GM21367 (cell line): ENCODE measurements at regions not wholly inside any gene's neighbourhood (a gene's known extent, or its start where the extent isn't known, plus 50 kb on each side); places are given as distances from the start of the nearest gene placed in this dataset.

ENCODE experiments used
- ATAC-seq: cut with Tn5 transposase; IDR thresholded peaks from one replicate; pipeline ENCODE4 v1.9.1; 2021; ENCODE audit not compliant: unreplicated experiment

DNA sequence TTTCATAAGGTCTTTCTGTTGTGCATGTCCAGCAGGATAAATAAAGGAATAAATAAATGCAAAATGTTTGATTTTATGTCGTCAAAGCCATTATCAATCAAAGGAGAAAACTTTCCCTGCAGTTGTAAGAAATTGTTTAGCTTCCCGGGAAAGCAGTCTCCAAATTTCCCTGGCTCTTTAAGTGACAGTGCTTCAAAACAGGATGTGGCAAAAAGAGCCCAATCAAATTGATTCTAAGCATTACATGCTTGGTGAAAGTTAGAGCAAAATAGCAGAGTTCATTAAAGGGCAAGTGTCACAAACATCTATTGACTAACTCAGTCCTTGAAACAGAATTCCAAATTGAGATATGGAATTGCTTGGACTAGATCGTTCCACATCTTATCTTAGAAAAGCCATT is 704.1 kb downstream of the PRELID2 start:
- no peak for ATAC-seq

DNA sequence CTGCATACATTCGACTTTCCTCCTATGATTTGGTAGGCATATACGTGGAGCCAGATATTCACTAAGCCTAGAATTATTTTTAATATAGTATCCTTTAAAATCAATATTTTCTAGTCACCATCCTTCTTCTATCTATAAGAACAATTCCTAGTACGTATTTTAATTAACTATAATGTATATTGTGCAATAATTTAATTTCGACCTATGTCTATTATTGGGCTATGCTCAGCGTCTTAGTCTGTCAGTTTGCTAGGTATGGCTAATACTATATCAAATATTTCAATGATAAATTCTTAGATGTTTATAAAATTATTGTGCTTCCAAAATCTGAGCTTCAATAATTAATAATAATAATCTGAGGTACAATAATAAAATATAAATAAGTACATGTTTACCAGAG is 705.3 kb downstream of the PRELID2 start:
- ATAC-seq, result no peak

DNA sequence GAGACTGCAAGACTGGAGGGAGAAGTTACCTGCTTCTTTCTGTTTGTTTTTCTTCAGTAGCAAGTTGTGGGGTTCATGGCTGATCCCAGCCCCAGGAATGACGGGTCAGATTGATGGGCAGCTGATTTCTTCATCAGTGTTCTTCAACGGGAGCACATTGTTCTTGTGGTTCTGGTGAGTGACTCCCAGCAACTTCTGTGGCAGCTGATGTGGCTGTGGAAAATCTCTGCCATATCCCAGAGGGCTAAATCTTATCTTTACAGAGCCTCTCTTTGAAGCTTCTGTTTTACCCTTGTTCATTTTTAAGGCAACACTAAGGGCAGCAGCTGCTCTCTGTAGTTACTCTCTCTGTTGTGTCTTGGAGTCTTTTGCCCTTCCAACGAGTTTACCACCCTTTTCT is 710.3 kb downstream of the PRELID2 start:
- ATAC-seq, result no peak

DNA sequence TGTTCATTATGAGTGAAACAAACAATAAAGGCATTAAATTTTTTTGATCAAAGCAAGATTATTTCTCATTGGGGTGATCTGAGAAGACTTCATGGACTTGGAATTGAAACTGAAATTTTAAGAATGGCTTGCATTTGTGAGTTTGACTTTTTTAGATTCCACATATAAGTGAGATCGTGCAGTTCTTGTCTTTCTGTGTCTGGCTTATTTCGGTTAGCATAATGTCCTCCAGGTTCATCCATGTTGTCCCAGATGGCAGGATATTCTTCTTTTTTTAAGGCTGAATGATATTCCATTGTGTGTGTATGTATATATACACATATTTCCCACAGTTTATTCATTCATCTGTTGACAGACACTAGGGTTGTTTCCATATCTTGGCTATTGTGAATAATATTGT is 716.5 kb downstream of the PRELID2 start:
- no peak for ATAC-seq

DNA sequence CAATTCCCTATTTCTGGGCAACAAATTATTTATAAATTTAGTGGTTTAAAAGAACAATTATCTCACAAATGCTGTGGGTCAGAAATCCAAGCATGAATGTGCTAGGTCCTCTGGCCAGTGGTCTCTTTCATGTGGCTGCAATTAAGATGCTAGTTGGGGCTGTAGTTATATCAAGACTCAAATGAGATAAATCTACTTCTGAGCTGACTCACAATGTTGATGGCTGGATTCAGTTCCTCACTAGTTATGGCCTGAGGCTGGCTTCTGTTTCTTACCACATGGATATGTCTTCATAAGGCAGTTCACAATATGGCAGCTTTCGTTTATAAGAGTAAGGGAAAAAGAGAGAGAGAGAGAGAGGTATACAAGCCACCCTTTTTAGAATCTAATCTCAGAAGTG is 717.0 kb downstream of the PRELID2 start:
- no peak for ATAC-seq

DNA sequence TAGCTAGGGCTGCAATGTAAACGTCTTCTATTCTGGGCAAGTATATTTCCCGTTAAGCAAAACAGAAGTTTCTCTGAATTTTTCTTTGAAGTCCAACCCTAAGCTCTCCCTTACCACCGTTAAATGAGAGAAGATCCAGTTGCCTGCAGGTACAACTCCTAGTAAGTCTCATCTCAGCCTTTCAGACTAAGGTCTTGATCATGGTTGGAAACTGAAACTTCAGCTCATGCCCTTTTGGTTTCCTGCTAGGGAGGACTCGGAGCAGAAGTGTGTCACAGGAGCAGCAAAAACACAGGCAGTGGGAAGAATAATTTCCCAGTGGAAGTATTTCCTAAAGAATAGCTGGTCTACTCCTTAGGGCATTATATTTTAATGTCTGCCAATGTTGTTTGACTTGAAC is 717.9 kb downstream of the PRELID2 start:
- no peak for ATAC-seq

DNA sequence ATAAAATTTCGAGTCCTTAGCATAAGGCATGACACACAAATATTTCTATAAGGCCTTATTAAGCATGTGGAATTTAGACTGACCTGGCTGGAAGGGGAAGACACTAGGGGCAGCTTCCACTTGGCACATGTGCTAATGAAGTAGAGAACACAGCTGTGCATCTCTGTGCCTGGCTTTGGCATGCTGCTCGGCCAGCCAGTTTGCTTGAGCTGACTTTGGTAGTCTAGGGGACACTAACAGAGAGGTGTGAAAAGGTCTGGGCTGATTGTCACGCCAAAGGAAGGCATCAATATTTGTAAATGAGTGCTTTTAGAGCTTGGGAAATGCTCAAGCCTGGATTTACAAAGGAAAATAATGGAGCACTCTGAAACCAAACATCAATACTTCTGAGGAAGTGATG is 723.7 kb downstream of the PRELID2 start:
- ATAC-seq, result no peak

DNA sequence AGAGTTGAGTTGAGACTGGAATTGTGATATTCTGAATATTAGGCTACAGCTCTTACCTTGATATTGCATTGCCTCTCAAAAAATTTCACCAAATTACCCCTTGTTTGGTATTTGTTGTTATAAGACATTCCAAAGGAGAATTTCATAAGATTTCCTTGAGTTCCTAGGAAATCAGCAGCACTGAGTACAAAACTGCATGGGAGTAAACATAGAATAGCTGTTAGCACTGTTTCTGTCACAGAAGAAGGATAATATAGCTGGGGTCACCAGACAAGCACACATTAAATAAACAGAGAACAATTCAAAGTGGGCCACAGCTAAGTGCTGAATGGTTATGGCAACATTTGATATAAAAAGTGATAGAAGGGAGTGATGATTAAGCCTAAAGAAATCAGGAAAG is 724.3 kb downstream of the PRELID2 start:
- ATAC-seq, result no peak

DNA sequence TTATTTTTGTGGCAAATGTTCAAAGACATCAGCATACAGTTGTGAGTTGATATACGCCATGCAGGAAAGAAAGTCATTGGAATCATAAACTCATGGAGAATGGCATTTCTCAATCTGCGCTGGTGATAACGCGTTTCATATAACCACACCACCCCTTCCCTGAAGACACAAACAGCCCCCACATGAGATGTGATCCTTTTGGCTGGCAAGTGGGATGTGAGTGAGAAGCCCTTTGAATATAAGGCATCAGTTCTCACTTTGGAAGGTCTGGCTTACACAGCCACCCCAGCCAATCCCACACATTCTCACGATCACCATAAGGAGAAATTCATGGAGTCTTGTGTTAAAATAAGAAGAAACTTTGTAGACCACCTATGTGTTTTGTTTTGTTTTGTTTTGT is 725.0 kb downstream of the PRELID2 start:
- ATAC-seq, result no peak

DNA sequence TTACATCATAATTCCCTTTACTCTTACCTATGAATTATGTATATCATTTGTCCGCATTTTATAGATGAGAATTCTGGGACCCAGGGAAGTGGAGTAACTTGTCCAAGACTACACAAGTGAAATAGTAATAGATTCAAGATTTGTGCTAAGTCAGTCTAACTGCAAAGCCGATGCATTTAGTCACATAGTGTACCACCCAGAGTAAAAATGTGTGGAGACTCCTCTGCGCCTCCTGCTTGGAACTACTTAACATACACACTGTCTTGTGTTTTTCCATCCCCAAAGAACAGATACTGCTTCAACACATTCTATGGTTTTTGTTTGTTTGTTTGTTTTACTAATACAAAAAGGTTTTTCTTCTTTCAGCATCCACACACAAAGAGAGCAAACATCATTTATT is 729.8 kb downstream of the PRELID2 start:
- ATAC-seq, result no peak

DNA sequence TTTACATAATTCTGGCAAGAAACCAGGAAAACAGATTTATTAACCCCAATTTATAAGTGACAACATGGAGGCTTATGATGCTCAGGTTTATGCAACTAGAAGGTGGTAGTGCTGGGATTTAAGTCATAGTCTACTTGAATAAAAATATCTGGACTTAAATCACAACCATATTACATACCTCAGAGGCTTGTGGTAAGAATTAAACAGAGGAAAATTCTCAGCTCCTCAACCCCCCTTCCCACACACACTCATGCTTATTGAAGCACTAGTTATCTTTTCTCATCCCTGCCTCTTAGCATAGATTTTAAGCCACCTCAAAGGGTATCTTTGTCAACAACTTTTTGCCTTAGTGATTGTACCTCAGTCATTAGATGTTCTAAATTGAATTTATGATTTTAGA is 731.0 kb downstream of the PRELID2 start:
- ATAC-seq, result no peak

DNA sequence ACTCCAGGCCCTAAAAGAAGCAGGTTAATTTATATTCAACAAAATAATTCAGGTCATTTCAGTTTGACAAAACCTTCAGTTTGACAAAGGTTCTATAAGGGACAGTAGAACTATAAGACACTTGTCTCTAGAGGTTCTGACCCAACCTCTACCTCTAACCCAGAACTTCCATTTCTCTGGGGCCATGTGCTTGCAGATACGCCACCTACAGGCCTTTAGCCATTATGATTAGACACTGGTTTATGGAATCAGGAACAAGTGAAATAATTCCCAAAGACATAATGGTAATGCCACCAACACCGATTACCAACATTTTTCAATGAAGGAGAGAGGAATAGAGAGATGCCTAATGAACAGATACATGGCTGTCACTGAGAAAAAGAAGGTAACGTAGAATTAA is 733.9 kb downstream of the PRELID2 start:
- ATAC-seq, result no peak

DNA sequence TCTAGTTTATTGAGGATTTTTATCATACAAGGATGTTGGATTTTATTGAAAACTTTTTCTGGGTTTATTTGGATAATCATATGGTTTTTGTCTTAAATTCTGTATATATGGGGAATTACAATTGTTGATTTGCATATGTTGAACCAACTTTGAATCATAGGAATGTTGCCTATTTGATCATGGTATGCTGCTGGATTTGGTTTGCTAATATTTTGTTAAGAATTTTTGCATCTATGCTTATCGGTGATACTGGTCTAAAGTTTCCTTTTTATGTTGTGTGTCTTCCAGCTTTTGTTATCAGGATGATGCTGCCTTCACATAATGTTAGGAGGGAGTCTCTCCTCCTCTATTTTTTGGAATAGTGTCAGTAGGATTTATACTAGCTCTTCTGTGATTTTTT is 745.0 kb downstream of the PRELID2 start:
- no peak for ATAC-seq

DNA sequence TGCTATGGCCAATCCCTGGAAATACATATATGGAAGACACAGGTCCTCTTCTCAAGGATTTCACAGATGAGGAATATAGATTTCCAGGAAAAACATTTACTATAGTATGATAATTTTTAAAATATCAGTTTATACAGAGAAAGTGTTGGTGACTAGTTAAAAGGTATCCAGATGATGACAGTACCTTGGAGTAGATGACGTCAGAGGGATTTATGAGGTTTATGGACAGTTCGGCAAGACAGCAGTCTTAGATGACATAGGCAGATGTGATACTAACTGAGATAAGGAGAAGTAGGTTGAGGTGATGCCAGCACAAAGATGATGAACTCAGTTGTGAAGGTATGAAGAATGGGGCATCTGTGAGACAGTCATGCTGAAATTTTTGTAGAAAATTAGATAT is 750.3 kb downstream of the PRELID2 start:
- no peak for ATAC-seq

DNA sequence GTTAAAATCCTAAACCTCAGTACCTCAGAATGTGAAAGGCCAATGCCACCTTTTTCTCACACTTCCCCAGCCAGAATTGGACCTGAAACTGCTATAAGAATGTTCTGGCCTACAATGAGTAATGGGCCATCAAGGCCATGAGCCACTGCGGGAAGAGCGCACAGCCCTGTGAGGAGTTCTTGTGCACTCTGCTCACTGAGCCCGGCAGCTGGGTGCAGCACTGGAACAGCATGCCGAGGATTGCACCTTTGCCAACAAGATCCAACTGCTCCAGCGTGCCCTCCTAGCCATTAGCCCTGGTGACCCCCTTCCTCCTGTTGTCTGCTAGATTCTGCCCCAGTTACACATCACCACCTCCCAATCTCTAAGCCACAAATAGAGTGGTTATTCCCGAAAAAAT is 758.1 kb downstream of the PRELID2 start:
- ATAC-seq, result no peak

DNA sequence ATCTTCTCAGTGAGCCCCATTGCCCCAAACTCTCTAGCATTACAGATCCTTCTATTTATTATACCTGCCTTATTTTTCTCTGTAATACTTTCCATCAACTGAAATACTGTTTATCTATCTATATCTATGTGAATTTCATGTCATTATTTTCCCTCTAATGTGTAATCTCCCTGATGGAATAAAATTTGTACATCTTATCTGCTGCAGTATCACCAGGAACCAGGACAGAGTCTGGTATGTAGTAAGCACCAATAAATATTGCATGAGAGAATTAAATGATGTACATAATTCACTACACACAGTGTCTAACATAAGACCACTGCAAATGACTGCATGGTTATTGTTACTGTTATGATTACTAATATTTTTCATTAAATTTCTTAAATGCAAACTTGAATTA is 759.1 kb downstream of the PRELID2 start:
- ATAC-seq, result no peak

DNA sequence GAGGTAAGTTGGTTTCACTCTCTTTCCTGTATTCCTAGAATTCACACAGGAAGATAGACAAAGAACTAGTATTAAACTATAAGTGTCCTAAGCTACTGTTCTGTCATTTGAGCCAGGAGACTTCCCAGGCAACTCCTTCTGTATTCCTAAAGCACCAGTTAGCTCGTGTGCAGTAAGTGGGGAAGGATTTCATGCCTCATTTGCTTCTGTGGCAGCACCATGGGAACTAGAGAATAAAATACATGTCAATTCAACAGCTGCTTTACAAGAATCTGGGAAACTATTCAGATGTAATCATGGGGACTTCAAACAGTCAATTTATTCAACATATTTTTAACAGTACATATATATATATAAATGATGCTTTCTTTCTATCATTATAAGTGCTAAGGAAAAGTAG is 762.3 kb downstream of the PRELID2 start:
- ATAC-seq, result no peak

DNA sequence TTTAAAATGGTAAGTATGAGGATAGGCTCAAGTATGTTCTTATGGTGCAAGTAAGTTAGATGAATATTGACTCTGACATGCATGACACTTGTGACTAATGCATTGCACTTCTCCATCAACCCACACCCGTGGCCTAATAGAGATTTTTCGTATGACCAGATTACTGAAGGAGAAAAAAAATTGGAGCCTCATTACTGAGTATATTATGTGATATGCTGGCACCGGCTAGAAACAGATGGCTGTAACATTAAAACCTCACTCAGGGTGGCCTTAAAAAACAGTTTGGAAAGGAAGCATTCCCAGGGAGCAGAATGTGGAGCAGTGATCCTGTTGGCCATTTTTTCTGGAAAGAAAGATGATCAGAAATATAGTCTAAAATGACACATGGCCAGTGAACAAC is 766.4 kb downstream of the PRELID2 start:
- ATAC-seq, result no peak

DNA sequence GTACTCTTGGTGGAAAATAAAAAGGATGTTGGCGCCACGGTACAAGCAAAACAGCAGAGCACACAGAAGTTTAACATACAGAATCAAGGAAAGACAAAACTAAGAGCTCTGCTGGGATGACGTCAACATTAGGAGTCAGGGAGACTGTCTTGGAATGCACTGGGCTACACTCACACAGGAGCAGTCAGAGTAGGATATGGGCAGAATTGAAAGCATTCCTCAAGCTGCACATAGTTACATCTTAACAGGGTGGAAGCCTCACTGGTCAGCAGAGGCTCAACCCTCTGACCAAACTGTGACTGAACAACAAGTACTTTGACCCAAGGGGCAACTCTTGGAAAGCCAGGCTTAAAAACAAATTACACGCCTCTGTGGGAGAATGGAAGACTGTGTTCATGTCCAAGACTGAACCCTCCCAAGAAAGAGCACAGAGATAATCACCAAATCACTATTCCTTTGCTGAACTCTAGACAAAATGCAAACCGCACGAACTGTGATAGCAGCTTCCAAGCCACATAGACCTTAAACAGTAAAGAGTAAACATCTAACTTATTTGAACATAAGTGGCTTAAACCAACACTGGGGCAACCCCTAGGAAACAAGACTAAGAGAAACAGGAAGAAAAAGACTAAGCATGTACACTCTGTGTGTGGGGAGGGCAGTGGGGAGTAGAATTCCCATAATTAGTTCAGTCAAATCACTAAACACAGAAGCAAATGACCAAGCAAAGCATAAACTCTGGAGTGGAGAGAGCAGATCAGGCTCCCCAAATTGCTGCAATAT is 772.7 kb downstream of the PRELID2 start:
- no peak for ATAC-seq

DNA sequence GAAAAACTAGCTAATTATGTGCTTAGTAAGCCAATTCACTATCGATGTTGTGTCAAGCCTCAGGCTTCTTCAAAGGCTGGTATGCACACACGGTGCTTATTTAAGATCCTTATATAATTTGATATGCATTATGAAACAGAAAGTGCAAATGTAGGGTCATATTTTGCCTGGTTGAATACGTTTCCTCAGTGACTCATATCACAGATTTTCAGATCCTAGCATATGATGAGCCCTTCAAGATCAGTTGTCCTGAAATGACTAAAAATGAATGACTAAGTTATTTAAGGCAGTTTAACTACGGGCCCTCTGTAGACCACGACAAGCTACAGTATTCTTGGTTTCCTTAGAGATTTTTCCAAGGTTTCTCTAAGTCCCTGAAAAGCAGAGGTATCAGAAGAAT is 778.3 kb downstream of the PRELID2 start:
- ATAC-seq, result peak; percentile 98

DNA sequence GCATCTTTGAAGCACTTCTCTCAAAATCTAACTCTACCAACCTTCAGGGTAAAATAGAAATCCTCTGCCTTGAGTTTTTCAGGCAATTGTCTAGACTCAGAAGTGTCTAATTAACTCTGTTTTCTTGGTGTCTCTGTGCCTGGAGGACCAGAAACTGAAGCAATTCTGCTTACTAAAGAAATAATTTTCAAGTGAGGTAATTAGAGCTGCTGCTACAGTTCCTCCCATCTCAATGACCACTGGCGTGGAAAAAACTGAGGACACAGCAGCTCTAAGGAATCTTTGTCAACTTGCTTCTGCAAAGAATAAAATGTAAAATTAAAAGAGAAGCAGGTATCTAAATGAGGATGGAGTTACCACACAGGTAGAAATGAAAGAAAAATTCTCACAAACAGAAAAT is 785.0 kb downstream of the PRELID2 start:
- ATAC-seq, result no peak

DNA sequence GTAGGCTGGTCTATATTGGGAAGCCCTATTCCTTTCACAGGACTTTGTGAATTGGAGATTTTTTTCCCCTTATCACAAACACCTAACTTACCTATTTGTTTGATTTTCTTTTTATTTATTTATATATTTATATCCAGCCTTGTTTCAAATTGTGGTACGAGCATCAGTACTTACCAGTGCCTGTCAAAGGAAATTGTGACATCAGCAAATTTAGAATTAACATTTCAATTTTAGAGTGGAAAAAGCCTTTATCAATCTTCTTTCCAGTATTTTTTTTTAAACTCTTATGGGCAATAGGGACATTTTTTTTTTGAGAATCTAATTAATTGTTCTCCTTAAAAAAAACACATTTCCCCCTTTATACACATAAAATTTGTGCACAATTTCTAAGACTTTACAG is 790.2 kb downstream of the PRELID2 start:
- ATAC-seq, result no peak

DNA sequence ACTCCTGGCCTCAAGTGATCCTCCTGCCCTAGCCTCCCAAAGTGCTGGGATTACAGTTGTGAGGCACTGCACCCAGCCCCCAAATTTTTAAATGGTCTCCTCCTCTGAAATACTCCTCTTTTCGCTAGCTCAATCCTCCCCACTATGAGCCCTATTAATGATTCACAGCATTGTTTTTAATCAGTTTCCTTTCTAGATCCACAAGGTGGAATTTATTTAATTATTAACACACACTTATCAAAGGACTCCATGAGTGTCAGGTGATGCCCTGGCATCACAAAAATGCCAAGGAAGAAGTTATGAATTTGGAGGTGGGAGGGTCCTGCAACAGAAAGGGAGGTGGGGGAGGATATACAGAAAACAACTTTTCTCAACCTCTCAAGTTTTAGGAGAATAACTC is 806.5 kb downstream of the PRELID2 start:
- no peak for ATAC-seq
